ENCODE measurements at regions not wholly inside any gene's neighbourhood (a gene's known extent, or its start where the extent isn't known, plus 50 kb on each side); places are given as distances from the start of the nearest gene placed in this dataset.

DNA sequence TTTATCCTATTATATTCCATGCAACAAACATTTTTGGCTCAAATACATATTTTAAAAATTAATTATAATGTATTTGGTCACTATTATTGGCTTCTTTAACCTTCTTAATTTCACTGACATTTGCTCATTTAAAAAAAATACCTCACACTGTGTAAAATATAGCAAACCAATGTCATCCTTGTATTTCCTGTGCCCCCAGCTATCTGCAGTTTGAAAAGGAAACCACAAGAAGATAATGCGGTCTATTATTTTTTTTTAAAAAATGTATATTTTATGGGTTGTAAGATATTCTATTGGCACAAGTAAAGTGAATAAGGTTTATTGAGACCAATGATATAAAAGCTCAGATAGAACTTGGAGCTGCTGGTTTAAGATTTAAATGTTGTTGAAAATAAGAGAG, 904.2 kb downstream of the SI start:
- H3K9me3 ChIP-seq (ENCODE audit: control insufficient read depth in 4 of 4, insufficient read depth in 3 of 4, low read length in 3 of 4) = peaks cover 0 to 4% (median 1%) of the 10 kb centered on the region in 4 donors
- 40 to 60% methylated on average over 1 of the region's 1 CpG for WGBS, 2 donors
- TF ChIP-seq, protein P1, sequence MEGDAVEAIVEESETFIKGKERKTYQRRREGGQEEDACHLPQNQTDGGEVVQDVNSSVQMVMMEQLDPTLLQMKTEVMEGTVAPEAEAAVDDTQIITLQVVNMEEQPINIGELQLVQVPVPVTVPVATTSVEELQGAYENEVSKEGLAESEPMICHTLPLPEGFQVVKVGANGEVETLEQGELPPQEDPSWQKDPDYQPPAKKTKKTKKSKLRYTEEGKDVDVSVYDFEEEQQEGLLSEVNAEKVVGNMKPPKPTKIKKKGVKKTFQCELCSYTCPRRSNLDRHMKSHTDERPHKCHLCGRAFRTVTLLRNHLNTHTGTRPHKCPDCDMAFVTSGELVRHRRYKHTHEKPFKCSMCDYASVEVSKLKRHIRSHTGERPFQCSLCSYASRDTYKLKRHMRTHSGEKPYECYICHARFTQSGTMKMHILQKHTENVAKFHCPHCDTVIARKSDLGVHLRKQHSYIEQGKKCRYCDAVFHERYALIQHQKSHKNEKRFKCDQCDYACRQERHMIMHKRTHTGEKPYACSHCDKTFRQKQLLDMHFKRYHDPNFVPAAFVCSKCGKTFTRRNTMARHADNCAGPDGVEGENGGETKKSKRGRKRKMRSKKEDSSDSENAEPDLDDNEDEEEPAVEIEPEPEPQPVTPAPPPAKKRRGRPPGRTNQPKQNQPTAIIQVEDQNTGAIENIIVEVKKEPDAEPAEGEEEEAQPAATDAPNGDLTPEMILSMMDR (IDR thresholded peaks at IDR 0.05; ENCODE audit: control extremely low read depth, extremely low read depth) = no peak
- no peak overlapping the region for H3K9ac ChIP-seq (ENCODE audit: insufficient read depth in 1 of 2, low read length in 2 of 2)
- ATAC-seq (ENCODE audit: insufficient read depth, low FRiP score) = no peak
- H3K4me3 ChIP-seq = no peak overlapping the region
- H3K27me3 ChIP-seq (ENCODE audit: control insufficient read depth in 3 of 3, insufficient read depth in 3 of 3, low read length in 2 of 3) = no peaks in the 10 kb centered on the region
- no peaks in the 10 kb centered on the region for H3K4me1 ChIP-seq (ENCODE audit: control insufficient read depth in 5 of 5, insufficient read depth in 5 of 5, low read length in 5 of 5)
- H3K36me3 ChIP-seq (ENCODE audit: control insufficient read depth in 4 of 4, insufficient read depth in 4 of 4, low read length in 4 of 4) = no peaks in the 10 kb centered on the region
- no peak for DNase-seq
- H3K27ac ChIP-seq (ENCODE audit: low read depth in 1 of 2, low read length in 1 of 2) = no peak overlapping the region

- Histone ChIP-seq H3K4me1 (ENCODE audit: control insufficient read depth in 5 of 5, insufficient read depth in 5 of 5, low read length in 5 of 5) (no peaks in the 10 kb centered on the region), H3K9ac (ENCODE audit: insufficient read depth in 1 of 2, low read length in 2 of 2) (no peak overlapping the region), H3K4me3 (no peak overlapping the region), H3K27me3 (ENCODE audit: control insufficient read depth in 3 of 3, insufficient read depth in 3 of 3, low read length in 2 of 3) (no peaks in the 10 kb centered on the region), H3K27ac (ENCODE audit: low read depth in 1 of 2, low read length in 1 of 2) (no peak overlapping the region), H3K9me3 (ENCODE audit: control insufficient read depth in 4 of 4, insufficient read depth in 3 of 4, low read length in 3 of 4) (peaks cover 0 to 3% (median 0%) of the 10 kb centered on the region in 4 donors), H3K36me3 (ENCODE audit: control insufficient read depth in 4 of 4, insufficient read depth in 4 of 4, low read length in 4 of 4) (no peaks in the 10 kb centered on the region)
- TF ChIP-seq, protein P1 (IDR thresholded peaks at IDR 0.05; ENCODE audit: control extremely low read depth, extremely low read depth) = no peak
- WGBS, 2 donors = 95 to 100% methylated on average over 1 of the region's 1 CpG
- ATAC-seq (ENCODE audit: insufficient read depth, low FRiP score) (no peak), DNase-seq (no peak)
Observed at GRCh38 chr3:164155400-164155799, 922.9 kb downstream of the SI start.

DNA sequence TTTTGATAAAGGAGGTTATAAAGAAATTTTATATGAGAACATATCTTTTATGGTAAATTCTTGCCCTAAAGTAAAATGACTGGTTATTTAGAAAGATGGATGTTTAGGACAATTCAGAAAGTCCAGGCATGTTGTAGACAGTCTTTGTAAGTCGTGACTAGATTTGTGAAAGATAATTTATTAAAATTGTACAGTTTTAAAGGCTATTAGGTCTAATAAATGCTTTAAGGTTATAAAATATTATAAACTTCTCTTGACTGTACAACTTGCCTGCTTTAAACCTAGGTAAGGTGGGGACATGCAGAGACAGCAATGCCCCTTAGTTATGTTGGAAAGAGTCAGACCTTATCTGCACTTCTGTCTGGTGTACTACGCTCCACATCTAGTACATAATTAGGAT, 933.5 kb downstream of the SI start:
- H3K9me3 ChIP-seq (ENCODE audit: control insufficient read depth in 4 of 4, insufficient read depth in 3 of 4, low read length in 3 of 4) = peaks cover 0 to 19% (median 12%) of the 10 kb centered on the region in 4 donors
- no peak for ATAC-seq (ENCODE audit: insufficient read depth, low FRiP score)
- H3K27me3 ChIP-seq (ENCODE audit: control insufficient read depth in 3 of 3, insufficient read depth in 3 of 3, low read length in 2 of 3) = no peaks in the 10 kb centered on the region
- no peak overlapping the region for H3K9ac ChIP-seq (ENCODE audit: insufficient read depth in 1 of 2, low read length in 2 of 2)
- 77 to 78% methylated on average over 2 of the region's 2 CpGs for WGBS, 2 donors
- H3K4me3 ChIP-seq = no peak overlapping the region
- no peaks in the 10 kb centered on the region for H3K36me3 ChIP-seq (ENCODE audit: control insufficient read depth in 4 of 4, insufficient read depth in 4 of 4, low read length in 4 of 4)
- H3K4me1 ChIP-seq (ENCODE audit: control insufficient read depth in 5 of 5, insufficient read depth in 5 of 5, low read length in 5 of 5) = no peaks in the 10 kb centered on the region
- no peak for DNase-seq
- TF ChIP-seq, protein P1 (IDR thresholded peaks at IDR 0.05; ENCODE audit: control extremely low read depth, extremely low read depth) = no peak
- H3K27ac ChIP-seq (ENCODE audit: low read depth in 1 of 2, low read length in 1 of 2) = no peak overlapping the region

DNA sequence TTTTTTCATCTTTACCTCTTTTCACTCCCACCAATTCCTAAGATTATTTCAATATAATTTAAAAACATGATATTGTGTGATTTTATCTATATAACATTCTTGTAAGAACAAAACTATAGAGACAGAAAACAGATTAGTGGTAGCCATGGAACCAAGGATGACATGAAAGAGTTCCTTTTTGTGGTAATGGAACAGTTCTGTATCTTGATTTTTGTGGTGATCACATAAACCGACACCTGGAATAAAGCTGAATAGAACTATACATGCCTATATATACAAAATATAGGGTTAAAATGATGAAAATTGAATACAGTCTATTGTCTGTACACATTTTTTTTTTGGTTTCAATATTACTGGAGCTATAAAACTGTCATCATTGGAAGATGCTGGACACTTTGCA, 945.4 kb downstream of the SI start:
- Histone ChIP-seq H3K9ac (ENCODE audit: insufficient read depth in 1 of 2, low read length in 2 of 2) (no peak overlapping the region), H3K4me1 (ENCODE audit: control insufficient read depth in 5 of 5, insufficient read depth in 5 of 5, low read length in 5 of 5) (no peaks in the 10 kb centered on the region), H3K9me3 (ENCODE audit: control insufficient read depth in 4 of 4, insufficient read depth in 3 of 4, low read length in 3 of 4) (no peaks in the 10 kb centered on the region), H3K27ac (ENCODE audit: low read depth in 1 of 2, low read length in 1 of 2) (no peak overlapping the region), H3K27me3 (ENCODE audit: control insufficient read depth in 3 of 3, insufficient read depth in 3 of 3, low read length in 2 of 3) (no peaks in the 10 kb centered on the region), H3K36me3 (ENCODE audit: control insufficient read depth in 4 of 4, insufficient read depth in 4 of 4, low read length in 4 of 4) (no peaks in the 10 kb centered on the region), H3K4me3 (no peak overlapping the region)
- DNase-seq = no peak
- TF ChIP-seq, protein P1 (IDR thresholded peaks at IDR 0.05; ENCODE audit: control extremely low read depth, extremely low read depth) = no peak
- WGBS, 2 donors = 87 to 89% methylated on average over 1 of the region's 1 CpG
- ATAC-seq (ENCODE audit: insufficient read depth, low FRiP score) = no peak

All from lung (tissue), 11 donors.